NCI-H2227 treated with DMSO at 0.1 percent for 48 hours (cell line): ENCODE measurements at regions not wholly inside any gene's neighbourhood (a gene's known extent, or its start where the extent isn't known, plus 50 kb on each side); places are given as distances from the start of the nearest gene placed in this dataset.
A peak's percentile ranks its signal among the peaks of the same experiment; 100 is the strongest.

Source experiments
- DNase-seq: peaks from one replicate; lab custom pipeline; 2025; lab: John Stamatoyannopoulos, UW

DNA sequence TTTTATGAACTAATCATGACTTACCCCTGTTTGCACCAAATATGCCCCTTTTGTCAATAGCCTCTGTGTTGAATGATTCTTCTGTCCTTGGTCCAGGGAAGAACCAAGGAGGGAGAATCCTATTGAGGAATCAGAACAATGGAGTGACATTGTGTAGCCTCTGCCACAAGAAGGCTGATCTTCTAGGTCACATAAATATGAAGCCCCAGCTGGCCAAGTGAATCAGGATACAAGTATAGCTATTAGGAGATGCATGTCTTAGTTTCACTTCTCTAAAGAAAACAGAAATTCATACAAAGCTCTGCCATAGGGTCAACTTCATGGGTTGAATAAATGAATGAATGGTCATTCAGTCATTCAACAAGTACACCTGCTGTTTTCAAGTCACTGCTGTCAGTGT is 118.2 kb upstream of the BLID start:
- DNase-seq, result no peak

DNA sequence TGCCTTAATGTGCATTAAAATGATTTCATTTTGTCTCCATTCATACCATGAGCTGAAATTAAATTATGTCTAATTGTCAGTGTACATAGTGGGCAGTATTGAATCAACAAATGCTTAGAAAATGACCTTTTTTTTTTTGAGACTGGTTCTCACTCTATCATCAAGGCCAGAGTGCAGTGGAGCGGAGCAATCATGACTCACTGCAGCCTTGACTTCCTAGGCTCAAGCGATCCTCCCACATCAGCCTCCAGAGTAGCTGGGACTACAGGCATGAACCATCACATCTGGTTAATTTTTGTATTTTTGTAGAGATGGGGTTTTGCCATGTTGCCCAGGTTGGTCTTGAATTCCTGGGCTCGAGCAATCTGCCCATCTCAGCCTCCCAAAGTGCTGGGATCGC is 117.0 kb upstream of the BLID start:
- DNase-seq, result no peak

DNA sequence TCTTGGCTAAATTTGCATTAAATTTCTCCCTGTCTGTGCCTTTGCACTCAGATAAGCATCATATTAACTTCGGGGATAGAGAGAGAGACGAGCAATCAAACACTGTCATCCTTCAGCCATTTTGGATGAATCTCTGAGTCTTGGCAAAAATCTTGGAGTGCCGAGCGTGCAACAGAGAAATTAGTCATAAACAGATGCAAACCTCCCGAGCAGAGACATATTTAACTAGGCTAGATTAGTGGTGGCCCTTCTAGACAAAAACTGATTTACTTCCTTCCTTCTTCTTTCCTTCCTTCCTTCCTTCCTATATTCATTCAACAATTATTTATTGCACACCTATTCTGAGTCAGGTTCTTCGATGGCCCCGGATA is 114.4 kb upstream of the BLID start:
- DNase-seq, result no peak

DNA sequence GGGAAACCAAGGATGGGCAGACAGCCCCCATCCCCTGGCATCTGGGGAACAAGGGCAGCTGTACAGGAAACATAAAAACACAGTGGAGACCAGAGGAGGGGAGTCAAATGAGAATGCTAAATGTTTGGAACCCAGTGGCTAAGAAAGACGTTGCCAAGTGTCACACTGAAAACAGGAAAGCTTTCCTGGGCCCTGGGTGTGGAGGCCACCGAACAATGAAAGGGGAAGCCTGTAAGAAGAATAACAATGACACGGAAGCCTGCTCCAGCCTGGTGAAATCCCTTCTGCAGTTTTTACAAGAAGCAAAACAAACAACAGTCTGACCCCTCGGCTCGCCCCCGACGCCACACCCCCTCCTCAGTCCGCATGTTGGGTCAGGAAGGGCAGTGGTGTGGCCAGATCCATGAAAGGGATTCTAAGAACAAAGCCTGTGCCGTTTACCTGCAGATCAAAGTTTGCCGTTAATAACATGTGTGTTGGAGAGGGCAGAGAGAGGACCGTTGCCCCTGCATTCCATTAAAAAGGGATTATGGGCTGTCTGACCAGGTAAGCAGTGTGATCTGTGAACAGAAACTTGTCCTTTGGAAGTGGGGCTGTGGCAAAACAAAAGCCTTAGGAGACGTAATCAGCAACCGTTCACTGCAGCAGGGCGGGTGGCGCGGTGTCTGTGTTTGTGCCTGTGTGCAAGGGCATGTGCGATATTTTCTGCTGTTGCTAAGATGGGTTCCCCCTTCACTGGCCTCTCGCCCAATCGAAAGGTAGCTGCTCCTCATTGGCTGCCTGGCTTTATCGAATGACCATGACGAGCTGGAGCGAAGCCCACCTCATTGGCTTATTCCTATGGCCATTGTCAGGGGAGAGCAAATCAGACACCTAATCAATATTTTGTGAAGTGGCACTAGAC is 113.7 kb upstream of the BLID start:
- DNase-seq, result peak; percentile 89

DNA sequence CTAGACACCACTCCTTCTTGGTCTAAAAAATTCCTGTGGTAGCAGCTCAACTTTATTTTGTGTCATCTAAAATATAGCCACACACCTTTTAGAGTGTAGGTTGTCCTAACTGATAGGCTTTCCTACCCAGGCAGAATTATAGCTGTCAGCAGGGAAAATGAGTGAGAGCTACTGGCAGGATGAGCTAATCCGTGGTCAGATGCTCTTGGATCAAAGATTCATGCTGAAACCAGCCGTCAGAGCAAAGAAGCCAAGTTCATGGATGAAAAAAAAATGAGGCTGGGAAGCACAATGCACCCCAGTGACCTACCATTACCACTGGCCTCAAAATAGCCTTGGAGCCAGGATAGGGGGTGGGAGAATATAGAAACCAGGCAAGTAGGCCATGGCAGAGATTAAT is 113.1 kb upstream of the BLID start:
- DNase-seq, result no peak

DNA sequence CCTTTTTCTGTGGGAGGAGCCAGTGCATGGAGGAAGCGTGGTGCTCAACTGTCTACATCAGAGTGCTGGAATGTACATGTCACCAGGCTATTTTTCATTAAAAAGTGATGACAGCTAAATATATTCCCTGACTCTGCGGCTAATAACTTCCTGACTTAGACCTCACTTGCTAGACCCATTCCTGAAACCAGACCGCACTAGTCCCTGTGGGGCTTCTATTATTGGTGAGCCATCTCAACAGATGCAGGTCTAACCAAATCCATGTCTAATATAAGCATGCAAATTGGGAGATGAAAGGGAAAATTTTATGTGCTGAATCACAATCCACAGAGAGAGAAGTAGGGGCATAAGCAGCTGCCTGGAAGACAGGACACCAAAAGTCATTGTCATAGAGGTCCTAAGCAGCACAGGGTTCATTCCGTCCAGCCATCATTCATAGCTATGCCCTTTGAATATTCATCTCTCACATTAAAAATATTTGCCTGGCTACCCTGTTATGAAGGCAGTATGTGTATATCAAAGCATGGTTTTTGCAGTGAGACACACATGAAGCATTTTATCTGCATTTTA is 110.9 kb upstream of the BLID start:
- no peak for DNase-seq

DNA sequence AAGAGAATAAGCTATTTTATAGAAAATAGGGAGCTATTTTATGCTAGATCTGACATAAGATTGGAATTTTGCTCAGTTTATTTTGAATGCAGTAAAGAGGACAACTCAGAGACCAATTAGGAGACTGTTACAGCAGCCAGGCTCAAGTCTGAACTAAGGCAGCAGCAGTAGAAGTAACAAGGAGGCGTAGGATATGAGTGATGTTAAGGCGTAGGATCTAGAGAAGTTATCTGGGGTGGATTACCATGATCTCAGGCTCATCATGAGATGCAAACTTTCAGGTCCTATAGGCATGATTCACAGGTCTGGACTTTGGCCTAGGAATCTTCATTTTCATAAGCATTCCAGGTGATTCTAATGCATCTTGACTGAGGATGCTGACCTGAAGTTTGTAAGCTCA is 108.9 kb upstream of the BLID start:
- DNase-seq, result no peak

DNA sequence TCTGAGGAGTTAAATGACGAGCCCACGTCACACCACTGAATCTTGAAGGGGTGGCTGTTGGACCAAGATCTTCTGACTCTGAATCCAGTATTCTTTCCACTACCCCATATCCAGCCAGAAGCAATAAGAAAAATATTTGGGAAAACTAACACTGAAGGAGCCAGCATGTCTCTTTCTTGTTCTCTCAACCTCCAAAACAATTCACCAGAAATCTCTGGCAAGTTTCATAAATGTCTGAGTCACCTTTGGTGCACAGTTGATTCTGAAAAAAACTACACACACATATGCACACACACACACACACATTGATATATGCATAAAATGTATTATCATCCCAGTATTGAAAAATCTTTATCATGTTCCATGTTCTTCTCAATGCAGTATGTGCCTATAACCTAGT is 104.3 kb upstream of the BLID start:
- DNase-seq, result no peak

DNA sequence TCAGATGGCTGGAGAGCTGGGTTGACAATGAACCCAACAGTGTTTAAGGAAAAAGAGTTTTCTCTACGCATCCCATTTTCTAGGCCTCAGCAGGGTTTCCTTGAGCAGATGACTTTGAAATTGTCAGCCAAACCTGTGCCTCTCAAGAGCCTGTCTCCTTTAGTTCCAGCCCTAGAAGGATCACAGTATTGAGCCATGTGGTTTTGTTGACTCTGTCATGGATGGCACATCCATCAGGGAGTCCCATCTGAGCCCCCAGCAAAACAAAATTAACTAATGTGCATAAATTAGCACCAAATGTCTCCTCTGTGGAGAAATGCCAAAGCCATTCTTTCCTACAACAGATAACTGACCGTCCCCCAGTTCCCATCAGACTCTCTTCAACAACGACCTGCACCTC is 103.8 kb upstream of the BLID start:
- DNase-seq, result no peak

DNA sequence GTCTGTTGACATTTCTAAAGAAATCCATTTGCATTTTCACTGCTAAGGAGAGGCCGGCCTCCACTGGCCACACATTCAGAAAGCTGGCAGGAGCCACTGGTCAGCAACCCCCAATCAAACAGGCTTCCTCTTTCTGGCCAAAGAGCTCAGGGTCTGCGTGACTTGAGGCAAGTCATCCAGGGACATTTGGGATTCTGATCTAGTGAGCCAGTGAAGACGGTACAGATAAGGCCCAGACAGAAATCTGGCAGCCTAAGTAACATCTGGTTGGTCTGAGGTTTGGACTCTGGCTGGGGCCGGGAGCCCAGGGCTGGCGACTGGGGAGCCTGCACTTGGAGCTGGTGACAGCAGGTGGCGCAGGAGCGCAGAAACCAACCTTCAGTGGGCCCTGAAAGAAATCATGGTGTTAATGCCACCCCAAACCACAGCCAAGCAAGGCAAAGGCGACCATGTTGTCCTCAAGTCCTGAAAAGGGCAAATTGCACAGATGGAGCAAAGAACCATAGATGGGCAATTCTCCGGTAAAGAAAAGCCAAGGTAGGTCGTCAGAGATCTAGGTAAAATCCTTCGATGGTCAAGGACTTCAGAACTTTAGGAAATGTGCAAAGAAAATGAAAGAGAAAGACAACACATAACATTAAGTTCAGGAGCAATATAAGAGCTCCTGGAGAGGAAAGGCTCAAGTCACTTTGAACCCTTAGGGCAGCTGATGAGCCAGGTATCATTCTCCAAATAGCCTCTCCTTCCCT is 99.4 kb upstream of the BLID start:
- peak; percentile 59 for DNase-seq

DNA sequence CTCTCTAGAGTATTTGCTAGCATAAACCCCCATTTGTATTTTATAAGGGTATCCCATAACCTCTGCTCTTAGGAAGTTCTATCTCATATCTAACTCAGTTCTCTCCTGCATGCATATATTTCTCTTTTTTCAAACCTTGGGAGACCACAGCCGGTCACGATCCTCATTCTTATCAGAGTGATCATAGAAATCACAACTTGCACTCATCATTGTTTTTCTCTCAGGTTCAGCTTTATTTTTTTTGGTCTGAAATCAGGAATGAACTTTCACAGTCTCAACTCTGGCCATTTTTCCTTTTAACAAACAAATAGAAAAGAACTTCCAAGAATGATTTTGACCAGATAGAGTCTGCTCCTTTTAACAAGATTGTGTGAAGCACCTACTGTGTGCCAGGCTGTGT is 98.6 kb upstream of the BLID start:
- no peak for DNase-seq

DNA sequence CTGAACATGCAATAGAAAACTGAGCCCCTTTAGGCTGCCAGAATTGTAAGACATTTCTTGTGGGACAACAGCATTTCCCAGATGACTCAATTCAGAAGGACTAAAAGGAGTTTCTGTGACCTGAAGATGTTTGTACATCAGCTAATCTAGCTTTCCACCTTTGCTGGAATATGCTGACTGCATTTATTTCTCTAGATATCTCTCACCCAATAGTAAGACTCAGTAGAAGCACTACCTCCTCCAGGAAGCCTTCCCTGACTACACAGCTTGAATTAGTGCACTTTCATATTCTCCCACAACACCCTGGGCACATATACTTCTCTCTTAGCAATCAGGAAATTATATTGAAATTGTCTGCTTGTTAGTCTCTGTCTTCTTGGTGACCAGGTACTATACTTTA is 98.1 kb upstream of the BLID start:
- DNase-seq, result no peak

DNA sequence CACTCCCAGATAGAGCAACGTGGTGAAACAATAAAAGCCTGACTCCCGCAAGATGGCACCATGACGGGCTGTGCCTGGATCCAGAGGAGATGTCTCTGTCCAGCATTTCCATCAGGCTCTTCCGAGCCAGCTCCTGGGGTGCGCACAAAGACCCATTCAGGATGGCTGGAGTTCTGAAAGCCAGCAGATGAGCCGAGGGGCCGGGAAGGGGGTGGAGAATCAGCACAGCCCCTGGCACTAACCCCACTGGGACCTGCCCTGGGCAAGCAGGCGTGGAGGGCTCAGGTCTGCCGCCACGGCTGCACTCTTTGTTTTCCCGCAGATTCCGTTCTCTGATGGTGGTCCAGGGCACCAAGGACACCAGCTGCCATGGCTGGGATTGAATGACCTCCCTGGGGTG is 97.2 kb upstream of the BLID start:
- DNase-seq, result no peak

DNA sequence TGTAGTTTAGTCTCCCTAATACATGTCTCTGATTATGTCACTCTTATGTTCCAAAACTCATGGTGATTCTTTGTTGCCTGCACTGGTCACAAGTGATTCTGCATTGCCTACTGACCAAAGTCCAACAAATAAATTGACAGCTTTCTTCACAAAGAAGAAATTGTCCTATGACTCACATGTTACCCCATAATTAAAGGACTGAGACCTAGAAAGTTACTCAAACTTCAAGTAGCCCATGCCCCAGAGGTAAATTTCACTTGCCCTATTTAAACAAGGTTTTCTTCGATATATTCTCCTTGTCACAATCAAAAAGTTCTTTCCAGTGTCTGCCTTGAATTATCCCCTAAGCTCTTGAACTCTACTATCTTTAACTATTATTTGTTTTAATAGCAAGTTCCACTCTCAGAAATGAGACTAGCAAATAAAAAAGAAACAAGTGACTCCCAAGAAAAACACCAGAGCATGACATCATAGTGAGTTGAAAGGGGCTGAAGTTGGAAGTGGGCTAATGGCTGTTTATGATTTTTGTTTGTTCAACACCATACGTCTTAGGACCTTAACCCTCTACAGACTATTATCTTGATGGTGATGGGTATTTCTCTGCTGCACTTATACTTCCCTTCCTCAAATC is 94.5 kb upstream of the BLID start:
- DNase-seq, result no peak

DNA sequence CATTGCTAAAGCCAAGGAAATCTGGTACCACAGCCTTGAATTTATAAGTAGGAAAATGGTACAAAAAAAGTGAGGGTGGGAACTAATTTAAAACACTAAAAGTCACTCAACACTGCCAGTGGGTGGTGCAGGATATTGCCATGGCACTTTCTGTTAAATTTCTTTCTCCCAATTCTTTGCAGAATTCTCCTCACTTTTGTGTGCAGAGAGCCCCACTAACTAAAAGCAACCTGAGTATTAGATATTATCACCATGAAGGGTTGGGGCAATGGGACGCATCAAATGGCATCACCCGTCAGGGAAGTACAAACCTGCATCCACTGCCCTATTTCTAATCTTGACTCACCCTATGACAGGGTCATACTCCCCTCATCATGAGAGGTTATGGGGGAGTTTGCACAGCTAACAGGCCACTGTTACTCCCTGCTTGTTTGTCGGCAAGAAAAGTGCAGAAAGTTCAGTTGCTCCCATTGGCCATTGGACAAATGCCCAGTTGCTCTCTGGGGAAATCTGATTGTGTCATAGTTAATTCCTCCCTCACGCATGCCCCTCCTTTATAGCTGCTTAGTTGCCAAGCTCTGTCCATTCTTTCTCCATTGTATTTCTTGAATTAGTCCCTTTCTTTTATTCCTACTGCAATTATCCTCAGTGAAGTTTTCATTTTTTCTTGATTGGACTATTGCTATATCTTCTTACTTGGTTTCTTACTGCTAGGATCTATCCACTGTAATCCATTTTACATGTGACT is 93.8 kb upstream of the BLID start:
- DNase-seq, result no peak

DNA sequence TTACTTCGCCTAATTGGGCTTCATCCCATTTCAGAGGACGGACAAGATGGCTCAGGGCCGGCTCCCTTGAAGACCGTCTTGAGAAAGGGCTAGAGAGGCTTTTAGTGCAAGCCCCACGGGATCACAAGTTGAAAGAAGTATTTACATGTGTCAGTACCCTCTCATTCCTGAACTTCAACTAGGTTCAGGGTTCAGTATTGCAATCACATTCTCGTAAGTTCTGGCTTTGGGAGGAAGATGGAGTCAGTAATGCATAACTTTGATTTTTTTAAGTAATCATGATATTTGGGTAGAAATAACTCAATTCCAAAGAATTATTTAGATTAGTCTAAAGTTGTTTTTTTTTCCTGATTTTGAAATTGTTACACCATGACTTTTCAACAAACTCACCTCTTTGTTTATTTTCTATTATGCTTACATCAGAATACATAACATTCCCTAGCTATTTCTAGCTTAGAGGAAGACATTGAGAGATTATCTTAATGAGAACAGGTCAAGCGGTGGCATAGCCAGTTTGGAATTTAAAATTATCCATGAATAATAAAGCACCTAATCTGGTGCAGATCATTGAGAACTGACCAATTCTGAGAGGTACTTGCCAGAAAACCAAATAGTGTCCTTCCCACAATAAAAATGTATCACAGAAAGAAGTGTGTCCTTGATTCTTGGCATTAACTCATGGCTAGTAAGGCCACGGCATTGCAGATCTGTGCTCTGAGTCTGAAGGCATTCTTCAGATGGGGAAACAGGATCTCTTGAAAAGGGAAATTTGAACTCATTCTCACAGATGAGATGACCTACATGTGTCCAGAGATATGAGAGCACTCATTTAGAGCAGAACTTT is 92.1 kb upstream of the BLID start:
- DNase-seq, result no peak

DNA sequence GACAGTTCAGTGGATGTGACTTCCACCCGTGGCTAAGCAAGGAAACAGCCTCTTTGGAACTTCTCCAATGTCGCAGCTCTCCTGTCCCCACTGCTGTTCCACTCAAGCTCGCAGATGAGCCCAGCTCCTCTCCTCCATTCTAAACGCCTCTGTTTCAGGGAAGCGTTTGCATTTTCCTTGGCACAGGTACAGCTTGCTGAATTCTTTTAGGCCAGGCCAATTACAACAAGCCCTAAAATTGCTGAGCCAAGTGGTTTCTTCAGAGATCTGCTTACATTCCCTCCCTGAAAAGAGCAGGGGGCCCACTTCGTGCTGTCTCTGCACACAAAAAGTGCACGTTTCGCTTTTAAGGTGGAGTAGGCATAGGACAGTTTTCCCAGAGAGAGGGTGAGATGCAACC is 91.5 kb upstream of the BLID start:
- DNase-seq, result no peak

DNA sequence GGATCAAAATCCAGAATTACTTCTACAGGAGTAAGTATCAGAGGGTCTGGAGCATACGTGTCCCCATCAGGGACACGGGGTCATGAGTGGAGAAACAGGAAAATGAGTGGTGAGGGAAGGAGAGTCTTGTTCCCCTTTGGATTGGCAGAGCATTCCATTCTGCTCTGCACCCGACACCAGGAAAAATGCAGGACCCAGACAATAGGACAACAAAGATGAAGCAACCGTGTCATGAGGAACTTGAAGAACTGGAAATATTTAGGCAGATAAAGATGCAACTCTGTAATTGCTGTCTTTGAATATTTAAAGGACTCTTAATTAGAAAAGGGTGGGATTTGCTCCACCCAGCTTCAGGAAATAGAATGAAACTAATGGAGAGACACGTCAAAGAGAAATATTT is 89.0 kb upstream of the BLID start:
- no peak for DNase-seq

DNA sequence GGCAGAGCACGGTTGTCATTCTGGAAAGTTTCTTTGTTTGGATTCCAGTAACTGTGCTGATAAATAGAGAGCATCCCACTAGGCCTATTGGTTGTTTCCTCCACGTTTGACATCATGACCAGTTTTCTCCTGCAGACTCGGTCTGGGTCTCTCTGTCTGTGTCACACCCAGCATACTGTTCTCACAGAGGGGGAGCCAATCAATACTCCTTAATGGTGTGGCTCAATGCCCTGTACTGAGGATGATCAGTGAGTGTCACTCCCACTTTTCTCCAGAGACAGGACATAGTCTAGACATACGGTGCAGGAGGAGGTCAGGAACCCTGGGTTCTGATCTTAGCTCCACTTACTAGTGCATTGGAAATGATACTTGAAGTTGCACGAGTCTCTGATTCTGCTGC is 88.2 kb upstream of the BLID start:
- no peak for DNase-seq

DNA sequence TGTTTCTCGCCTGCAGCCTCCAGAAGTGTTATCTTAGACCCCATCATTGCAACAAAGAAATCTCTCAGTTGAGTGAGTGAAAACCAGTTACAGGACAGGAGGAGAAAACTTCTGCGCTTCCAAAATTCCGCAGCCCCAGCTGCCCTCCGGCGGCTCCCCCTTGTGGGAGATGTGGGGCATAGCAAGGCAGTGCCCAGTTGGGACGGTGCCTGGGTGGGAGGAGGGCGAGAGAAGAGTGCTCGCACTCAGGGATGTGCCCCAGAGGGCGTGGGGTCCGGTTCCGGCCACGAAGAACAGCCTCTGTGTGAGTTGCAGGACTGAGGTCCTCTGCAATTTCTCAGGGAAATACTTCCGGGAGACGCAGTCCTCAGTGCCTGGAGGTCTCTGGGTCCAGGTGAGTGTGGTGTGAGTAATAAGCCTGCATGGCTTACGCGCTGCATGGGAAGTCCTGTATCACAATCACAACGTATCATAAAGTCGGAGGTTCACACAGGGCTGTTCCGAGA is 87.0 kb upstream of the BLID start:
- DNase-seq, result no peak
